Panc1 (cell line): ENCODE measurements at regions not wholly inside any gene's neighbourhood (a gene's known extent, or its start where the extent isn't known, plus 50 kb on each side); places are given as distances from the start of the nearest gene placed in this dataset.

Experiments used
- POLR2AphosphoS5 ChIP-seq: IDR thresholded peaks from 2 replicates; pipeline ENCODE4 v1.6.1; 2012; ENCODE audit warnings: mild to moderate bottlenecking, low read depth, low read length, moderate library complexity
- SIN3A ChIP-seq: IDR thresholded peaks from 2 replicates; pipeline ENCODE4 v1.6.1; 2012; ENCODE audit warnings: low read depth, mild to moderate bottlenecking, low read length, moderate library complexity, borderline replicate concordance; ENCODE audit not compliant: insufficient read depth
- TF ChIP-seq, protein P1 (sequence below): fragments of 450-650 bp; IDR thresholded peaks from 2 replicates; pipeline ENCODE4 v1.5.1; 2017; ENCODE audit warnings: mild to moderate bottlenecking
- TF ChIP-seq, protein P2 (sequence below), 2 experiments: IDR thresholded peaks; 2 replicates each; pipeline ENCODE4 v1.6.1; 2011 to 2012; ENCODE audit warnings: low read depth in 2 of 2, control low read depth in 1 of 2, low read length in 1 of 2, mild to moderate bottlenecking in 1 of 2, moderate library complexity in 1 of 2; ENCODE audit not compliant: insufficient read depth in 1 of 2

DNA sequence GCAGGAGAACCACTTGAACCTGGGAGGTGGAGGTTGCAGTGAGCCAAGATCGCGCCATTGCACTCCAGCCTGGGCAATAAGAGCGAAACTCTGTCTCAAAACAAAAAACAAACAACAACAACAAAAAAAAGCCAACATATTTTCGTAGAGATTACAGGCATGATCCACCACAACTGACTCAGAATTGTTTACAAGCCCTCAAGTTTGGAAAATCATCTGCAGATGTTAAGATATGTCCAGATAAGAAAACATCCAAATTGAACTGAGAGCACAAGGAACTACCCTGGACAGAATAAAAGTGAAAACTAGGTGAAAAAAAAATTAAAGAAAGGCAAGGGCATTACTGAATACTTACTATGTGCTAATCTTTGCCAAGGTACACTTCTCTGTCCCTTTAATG lies 89.8 kb upstream of the WLS start:
- TF ChIP-seq, protein P1, sequence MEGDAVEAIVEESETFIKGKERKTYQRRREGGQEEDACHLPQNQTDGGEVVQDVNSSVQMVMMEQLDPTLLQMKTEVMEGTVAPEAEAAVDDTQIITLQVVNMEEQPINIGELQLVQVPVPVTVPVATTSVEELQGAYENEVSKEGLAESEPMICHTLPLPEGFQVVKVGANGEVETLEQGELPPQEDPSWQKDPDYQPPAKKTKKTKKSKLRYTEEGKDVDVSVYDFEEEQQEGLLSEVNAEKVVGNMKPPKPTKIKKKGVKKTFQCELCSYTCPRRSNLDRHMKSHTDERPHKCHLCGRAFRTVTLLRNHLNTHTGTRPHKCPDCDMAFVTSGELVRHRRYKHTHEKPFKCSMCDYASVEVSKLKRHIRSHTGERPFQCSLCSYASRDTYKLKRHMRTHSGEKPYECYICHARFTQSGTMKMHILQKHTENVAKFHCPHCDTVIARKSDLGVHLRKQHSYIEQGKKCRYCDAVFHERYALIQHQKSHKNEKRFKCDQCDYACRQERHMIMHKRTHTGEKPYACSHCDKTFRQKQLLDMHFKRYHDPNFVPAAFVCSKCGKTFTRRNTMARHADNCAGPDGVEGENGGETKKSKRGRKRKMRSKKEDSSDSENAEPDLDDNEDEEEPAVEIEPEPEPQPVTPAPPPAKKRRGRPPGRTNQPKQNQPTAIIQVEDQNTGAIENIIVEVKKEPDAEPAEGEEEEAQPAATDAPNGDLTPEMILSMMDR, result no peak
- TF ChIP-seq, protein P2, sequence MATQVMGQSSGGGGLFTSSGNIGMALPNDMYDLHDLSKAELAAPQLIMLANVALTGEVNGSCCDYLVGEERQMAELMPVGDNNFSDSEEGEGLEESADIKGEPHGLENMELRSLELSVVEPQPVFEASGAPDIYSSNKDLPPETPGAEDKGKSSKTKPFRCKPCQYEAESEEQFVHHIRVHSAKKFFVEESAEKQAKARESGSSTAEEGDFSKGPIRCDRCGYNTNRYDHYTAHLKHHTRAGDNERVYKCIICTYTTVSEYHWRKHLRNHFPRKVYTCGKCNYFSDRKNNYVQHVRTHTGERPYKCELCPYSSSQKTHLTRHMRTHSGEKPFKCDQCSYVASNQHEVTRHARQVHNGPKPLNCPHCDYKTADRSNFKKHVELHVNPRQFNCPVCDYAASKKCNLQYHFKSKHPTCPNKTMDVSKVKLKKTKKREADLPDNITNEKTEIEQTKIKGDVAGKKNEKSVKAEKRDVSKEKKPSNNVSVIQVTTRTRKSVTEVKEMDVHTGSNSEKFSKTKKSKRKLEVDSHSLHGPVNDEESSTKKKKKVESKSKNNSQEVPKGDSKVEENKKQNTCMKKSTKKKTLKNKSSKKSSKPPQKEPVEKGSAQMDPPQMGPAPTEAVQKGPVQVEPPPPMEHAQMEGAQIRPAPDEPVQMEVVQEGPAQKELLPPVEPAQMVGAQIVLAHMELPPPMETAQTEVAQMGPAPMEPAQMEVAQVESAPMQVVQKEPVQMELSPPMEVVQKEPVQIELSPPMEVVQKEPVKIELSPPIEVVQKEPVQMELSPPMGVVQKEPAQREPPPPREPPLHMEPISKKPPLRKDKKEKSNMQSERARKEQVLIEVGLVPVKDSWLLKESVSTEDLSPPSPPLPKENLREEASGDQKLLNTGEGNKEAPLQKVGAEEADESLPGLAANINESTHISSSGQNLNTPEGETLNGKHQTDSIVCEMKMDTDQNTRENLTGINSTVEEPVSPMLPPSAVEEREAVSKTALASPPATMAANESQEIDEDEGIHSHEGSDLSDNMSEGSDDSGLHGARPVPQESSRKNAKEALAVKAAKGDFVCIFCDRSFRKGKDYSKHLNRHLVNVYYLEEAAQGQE (IDR thresholded peaks at IDR 0.05; ENCODE audit: insufficient read depth in 1 of 2, low read depth in 2 of 2, low read length in 1 of 2), result no peak
- TF ChIP-seq POLR2AphosphoS5 (no peak), SIN3A (no peak)
